ENCODE measurements at regions not wholly inside any gene's neighbourhood (a gene's known extent, or its start where the extent isn't known, plus 50 kb on each side); places are given as distances from the start of the nearest gene placed in this dataset.

- DNase-seq (ENCODE audit: extremely low read depth, low read depth) = no peak
- TF ChIP-seq, protein P1, sequence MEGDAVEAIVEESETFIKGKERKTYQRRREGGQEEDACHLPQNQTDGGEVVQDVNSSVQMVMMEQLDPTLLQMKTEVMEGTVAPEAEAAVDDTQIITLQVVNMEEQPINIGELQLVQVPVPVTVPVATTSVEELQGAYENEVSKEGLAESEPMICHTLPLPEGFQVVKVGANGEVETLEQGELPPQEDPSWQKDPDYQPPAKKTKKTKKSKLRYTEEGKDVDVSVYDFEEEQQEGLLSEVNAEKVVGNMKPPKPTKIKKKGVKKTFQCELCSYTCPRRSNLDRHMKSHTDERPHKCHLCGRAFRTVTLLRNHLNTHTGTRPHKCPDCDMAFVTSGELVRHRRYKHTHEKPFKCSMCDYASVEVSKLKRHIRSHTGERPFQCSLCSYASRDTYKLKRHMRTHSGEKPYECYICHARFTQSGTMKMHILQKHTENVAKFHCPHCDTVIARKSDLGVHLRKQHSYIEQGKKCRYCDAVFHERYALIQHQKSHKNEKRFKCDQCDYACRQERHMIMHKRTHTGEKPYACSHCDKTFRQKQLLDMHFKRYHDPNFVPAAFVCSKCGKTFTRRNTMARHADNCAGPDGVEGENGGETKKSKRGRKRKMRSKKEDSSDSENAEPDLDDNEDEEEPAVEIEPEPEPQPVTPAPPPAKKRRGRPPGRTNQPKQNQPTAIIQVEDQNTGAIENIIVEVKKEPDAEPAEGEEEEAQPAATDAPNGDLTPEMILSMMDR (IDR thresholded peaks at IDR 0.05; ENCODE audit: low read depth, low read length, missing control alignments) = no peak
Observed at GRCh38 chr3:140752499-140752898, 74.6 kb downstream of the TRIM42 start.

DNA sequence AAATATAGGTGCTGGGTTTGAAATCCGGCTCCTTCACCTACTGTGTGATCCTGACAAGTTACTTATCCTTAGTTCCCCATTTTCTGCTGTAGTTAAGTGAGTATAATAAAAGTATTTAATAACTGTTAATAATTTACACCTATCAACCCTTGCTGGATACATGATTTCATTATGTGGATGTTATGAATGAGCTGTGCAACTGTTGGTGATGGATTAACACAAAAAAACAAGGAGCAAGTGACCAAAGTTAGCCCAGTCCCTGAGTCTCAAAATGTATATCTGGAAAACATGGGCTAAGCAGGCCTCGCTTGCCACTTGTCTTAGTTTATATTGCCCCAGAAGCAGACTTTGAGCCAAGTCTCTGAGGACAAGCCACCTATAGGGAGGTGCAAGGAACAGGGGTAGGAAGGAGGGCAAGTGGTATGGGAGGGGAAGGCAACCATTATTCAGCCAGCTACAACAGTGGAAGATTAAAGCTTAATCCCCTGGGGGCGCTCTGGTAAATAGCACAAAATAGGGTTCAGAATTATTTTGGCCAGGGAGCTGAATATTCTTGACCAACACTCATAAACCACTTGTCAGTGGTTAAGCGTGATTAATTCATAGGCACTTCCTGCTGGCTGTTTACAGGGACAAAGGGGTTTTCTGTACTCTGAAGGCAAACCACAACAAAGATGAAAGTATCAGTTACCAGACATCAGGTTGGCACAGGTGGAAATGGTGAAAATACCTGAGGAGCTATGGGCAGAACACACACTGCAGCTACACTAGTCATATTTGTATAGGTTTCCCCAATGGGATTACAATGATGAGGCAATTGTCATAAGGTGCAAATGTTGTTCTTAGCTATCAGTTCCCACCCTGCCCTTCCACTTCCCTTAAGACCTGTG lies 76.2 kb downstream of the TRIM42 start:
- TF ChIP-seq, protein P1 (IDR thresholded peaks at IDR 0.05; ENCODE audit: low read depth, low read length, missing control alignments) = no peak
- no peak overlapping the region for H3K4me3 ChIP-seq (replicated peaks; ENCODE audit: low read depth, low read length)
- no peak for DNase-seq (ENCODE audit: extremely low read depth, low read depth)

More at GRCh38 chr3:140752499-140752898, 74.6 kb downstream of the TRIM42 start:
- no peak overlapping the region for H3K4me3 ChIP-seq (replicated peaks; ENCODE audit: low read depth, low read length)

DNA sequence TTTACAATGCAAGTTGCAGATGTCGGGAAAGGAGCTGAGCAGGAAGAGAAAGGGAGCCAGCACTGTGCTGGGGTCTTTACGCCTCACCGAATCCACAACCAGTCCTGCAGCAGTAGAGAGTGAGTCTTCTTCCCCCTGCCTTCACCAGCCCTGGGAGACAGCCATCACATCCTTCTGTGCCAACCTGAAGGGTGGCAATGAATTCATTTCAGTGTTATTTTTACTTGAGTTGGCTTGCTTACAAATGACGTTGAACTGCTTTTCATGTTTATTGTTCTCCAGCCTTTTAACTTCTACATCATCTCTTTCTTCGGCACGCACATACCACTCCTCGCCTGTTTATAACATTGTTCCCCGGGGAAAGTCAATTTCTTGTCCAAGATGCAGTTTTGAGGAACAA lies 77.1 kb downstream of the TRIM42 start:
- H3K4me3 ChIP-seq (replicated peaks; ENCODE audit: low read depth, low read length) = no peak overlapping the region
- TF ChIP-seq, protein P1 (IDR thresholded peaks at IDR 0.05; ENCODE audit: low read depth, low read length, missing control alignments) = no peak
- no peak for DNase-seq (ENCODE audit: extremely low read depth, low read depth)

DNA sequence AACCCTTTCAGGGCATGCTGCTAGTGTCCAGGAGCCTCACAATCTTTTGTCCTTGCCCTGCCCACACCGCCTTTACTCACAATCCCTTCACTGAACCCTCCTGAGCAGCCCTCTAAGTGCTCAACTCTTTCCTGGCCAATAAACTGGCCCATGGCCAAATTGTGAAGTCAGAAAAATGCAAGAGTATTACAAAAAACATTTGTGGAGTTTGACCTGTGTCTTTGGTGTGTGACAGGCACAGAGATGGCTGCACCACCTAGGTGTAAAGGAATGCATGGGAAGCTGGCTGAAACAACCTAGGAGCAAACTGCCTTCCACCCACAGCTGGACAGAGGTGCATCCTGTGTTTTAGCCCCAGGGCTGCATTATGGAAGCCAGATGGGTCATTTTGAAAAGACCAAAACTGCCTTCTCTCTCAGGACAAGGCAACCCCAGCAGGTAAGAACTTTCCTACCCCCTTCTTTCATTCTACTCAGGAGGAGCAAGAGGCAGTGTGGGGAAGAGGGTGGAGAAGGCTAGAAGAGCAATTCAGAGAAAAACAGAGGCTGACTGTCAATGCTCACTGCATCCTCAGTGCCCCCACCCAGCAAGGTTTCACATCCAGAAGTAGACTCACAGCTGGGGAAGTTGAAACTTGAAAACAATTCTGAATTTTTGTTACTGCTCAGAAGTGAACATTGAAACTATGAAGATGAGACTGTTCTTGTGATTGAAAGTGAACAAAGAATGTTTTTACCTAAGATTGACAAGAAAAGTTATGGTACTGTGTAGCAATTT lies 78.6 kb downstream of the TRIM42 start:
- no peak overlapping the region for H3K4me3 ChIP-seq (replicated peaks; ENCODE audit: low read depth, low read length)
- TF ChIP-seq, protein P1 (IDR thresholded peaks at IDR 0.05; ENCODE audit: low read depth, low read length, missing control alignments) = no peak

GRCh38 chr3:140758791-140759444 lies 81.1 kb downstream of the TRIM42 start:
- DNase-seq (ENCODE audit: extremely low read depth, low read depth) = no peak
- no peak overlapping the region for H3K4me3 ChIP-seq (replicated peaks; ENCODE audit: low read depth, low read length)
- TF ChIP-seq, protein P1 (IDR thresholded peaks at IDR 0.05; ENCODE audit: low read depth, low read length, missing control alignments) = no peak

More for the DNA sequence above, 78.6 kb downstream of the TRIM42 start:
- no peak for DNase-seq (ENCODE audit: extremely low read depth, low read depth)

DNA sequence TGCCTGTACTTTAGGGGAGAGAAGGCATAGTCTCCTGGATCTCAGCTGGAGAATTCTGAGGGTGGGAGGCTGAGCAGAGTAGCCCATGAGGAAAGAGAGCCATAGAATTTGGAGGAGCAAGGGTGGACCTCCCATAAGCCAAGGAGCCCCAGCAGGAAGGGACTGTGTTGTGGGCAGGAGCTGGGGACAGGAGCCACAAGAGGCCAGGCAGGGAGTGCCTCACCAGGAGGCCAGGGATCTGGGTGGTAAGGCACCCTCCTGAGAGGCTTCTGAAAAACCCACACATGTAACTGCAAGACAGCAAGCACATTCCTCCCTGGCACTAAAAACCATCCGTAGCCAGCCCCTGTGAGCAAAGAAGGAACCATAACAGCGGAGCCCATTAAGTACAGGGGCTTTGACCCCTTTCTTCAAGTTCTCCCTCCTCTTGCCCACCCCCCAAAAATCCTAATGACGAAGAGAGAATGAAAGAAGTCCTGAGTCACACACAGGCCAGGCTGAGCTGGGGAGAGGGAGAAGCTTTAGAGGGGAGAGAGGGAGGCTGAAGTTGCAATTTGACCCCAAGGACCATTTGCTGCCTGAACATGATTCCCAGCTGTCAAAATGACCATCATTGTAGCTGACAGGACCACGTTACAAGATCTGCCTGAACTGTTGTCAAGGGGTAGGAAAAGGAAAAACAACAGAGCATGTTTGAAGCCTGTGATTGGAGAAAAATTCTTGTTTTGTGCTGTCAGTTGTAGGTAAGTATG lies 82.6 kb downstream of the TRIM42 start:
- TF ChIP-seq, protein P1 (IDR thresholded peaks at IDR 0.05; ENCODE audit: low read depth, low read length, missing control alignments) = no peak
- DNase-seq (ENCODE audit: extremely low read depth, low read depth) = no peak
- H3K4me3 ChIP-seq (replicated peaks; ENCODE audit: low read depth, low read length) = no peak overlapping the region
